ENCODE measurements at regions not wholly inside any gene's neighbourhood (a gene's known extent, or its start where the extent isn't known, plus 50 kb on each side); places are given as distances from the start of the nearest gene placed in this dataset.

- Histone ChIP-seq H3F3A (ENCODE audit: insufficient read depth, low read length, poor library complexity, severe bottlenecking) (no peaks in the 10 kb centered on the region), H3K9ac (ENCODE audit: low read length) (no peak overlapping the region), H4K20me1 (ENCODE audit: insufficient read depth) (no peaks in the 10 kb centered on the region), H3K9me2 (ENCODE audit: insufficient read depth, low read length) (no peaks in the 10 kb centered on the region), H3K4me3 (ENCODE audit: low read length) (no peak overlapping the region), H3K79me2 (replicated peaks; ENCODE audit: insufficient read depth, low read length) (no peaks in the 10 kb centered on the region), H3K27me3 (ENCODE audit: insufficient read depth, low read depth, low read length) (no peaks in the 10 kb centered on the region), H3K9me3 (ENCODE audit: low read length) (no peaks in the 10 kb centered on the region), H3K36me3 (ENCODE audit: insufficient read depth, low read length) (no peaks in the 10 kb centered on the region), H2AFZ (ENCODE audit: low read depth, low read length) (no peak overlapping the region), H3K4me2 (ENCODE audit: low read length) (no peak overlapping the region), H3K27ac (ENCODE audit: low read length) (no peak overlapping the region)
- TF ChIP-seq POLR2AphosphoS5 (IDR thresholded peaks at IDR 0.05) = no peak
- TF ChIP-seq EZH2 (IDR thresholded peaks at IDR 0.05; ENCODE audit: borderline replicate concordance, insufficient read depth, low read length, poor library complexity, severe bottlenecking) = no peak
- TF ChIP-seq REST (IDR thresholded peaks at IDR 0.05; ENCODE audit: borderline replicate concordance) = no peak
- no peak for TF ChIP-seq CTCF (IDR thresholded peaks at IDR 0.05; ENCODE audit: poor library complexity, severe bottlenecking)
- no peak for TF ChIP-seq MXI1 (conservative IDR thresholded peaks at IDR 0.05; ENCODE audit: poor library complexity, severe bottlenecking)
- no peak for TF ChIP-seq RAD21 (conservative IDR thresholded peaks at IDR 0.05)
- TF ChIP-seq TAF1 (IDR thresholded peaks at IDR 0.05; ENCODE audit: low read depth) = no peak
- no peak for TF ChIP-seq EP300 (conservative IDR thresholded peaks at IDR 0.05; ENCODE audit: poor library complexity, severe bottlenecking)
- no peak for TF ChIP-seq SMC3 (conservative IDR thresholded peaks at IDR 0.05; ENCODE audit: poor library complexity)
These were observed 397.9 kb downstream of the BRINP2 start for GRCh38 chr1:177568622-177569021.

GRCh38 chr1:177567393-177567792 lies 396.6 kb downstream of the BRINP2 start:
- H3K27me3 ChIP-seq (ENCODE audit: insufficient read depth, low read depth, low read length) = no peaks in the 10 kb centered on the region
- H4K20me1 ChIP-seq (ENCODE audit: insufficient read depth) = no peaks in the 10 kb centered on the region
- H3K9me2 ChIP-seq (ENCODE audit: insufficient read depth, low read length) = no peaks in the 10 kb centered on the region
- H3K36me3 ChIP-seq (ENCODE audit: insufficient read depth, low read length) = no peaks in the 10 kb centered on the region
- no peak overlapping the region for H3K4me2 ChIP-seq (ENCODE audit: low read length)
- H3K9me3 ChIP-seq (ENCODE audit: low read length) = no peaks in the 10 kb centered on the region
- no peak overlapping the region for H3K27ac ChIP-seq (ENCODE audit: low read length)
- no peak overlapping the region for H3K4me3 ChIP-seq (ENCODE audit: low read length)
- TF ChIP-seq EP300 (conservative IDR thresholded peaks at IDR 0.05; ENCODE audit: poor library complexity, severe bottlenecking) = no peak
- TF ChIP-seq CTCF (IDR thresholded peaks at IDR 0.05; ENCODE audit: poor library complexity, severe bottlenecking) = peak; percentile 51
- TF ChIP-seq SMC3 (conservative IDR thresholded peaks at IDR 0.05; ENCODE audit: poor library complexity) = peak; percentile 22
- TF ChIP-seq POLR2AphosphoS5 (IDR thresholded peaks at IDR 0.05) = peak; percentile 31
- peak; percentile 25 for TF ChIP-seq RAD21 (conservative IDR thresholded peaks at IDR 0.05)
- TF ChIP-seq EZH2 (IDR thresholded peaks at IDR 0.05; ENCODE audit: borderline replicate concordance, insufficient read depth, low read length, poor library complexity, severe bottlenecking) = no peak
- no peaks in the 10 kb centered on the region for H3K79me2 ChIP-seq (replicated peaks; ENCODE audit: insufficient read depth, low read length)
- no peaks in the 10 kb centered on the region for H3F3A ChIP-seq (ENCODE audit: insufficient read depth, low read length, poor library complexity, severe bottlenecking)
- H2AFZ ChIP-seq (ENCODE audit: low read depth, low read length) = no peak overlapping the region
- H3K9ac ChIP-seq (ENCODE audit: low read length) = no peak overlapping the region
